OCI-LY3 (cell line): ENCODE measurements at regions not wholly inside any gene's neighbourhood (a gene's known extent, or its start where the extent isn't known, plus 50 kb on each side); places are given as distances from the start of the nearest gene placed in this dataset.

Experiments
- EZH2phosphoT487 ChIP-seq: fragments of 200-600 bp; shearing (Covaris generic); IDR thresholded peaks from 2 replicates; pipeline ENCODE4 v1.6.1; 2018; ENCODE audit warnings: antibody characterized with exemption, mixed run types, low read depth
- TF ChIP-seq, protein P1 (sequence below): fragments of 200-600, 300-600 bp; sonication (generic); IDR thresholded peaks from 2 replicates; pipeline ENCODE4 v1.5.1; 2014; ENCODE audit warnings: antibody characterized with exemption, low read length, low read depth

- TF ChIP-seq, protein P1, sequence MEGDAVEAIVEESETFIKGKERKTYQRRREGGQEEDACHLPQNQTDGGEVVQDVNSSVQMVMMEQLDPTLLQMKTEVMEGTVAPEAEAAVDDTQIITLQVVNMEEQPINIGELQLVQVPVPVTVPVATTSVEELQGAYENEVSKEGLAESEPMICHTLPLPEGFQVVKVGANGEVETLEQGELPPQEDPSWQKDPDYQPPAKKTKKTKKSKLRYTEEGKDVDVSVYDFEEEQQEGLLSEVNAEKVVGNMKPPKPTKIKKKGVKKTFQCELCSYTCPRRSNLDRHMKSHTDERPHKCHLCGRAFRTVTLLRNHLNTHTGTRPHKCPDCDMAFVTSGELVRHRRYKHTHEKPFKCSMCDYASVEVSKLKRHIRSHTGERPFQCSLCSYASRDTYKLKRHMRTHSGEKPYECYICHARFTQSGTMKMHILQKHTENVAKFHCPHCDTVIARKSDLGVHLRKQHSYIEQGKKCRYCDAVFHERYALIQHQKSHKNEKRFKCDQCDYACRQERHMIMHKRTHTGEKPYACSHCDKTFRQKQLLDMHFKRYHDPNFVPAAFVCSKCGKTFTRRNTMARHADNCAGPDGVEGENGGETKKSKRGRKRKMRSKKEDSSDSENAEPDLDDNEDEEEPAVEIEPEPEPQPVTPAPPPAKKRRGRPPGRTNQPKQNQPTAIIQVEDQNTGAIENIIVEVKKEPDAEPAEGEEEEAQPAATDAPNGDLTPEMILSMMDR = no peak
- TF ChIP-seq EZH2phosphoT487 = no peak
Observed at GRCh38 chr6:158903801-158904200, 84.6 kb upstream of the EZR start.
